HCT116 (cell line): ENCODE measurements at regions not wholly inside any gene's neighbourhood (a gene's known extent, or its start where the extent isn't known, plus 50 kb on each side); places are given as distances from the start of the nearest gene placed in this dataset.

Experiments used
- ATAC-seq: fragments of 200-7000 bp; cut with Tn5 transposase; 2 replicates; pipeline ENCODE4 v1.9.1; 2020; ENCODE audit warnings: mild to moderate bottlenecking, moderate library complexity
- BruUV-seq: library from RNA; stranded (reverse); fragments of 400-500 nt; replicated peaks from 2 replicates; lab custom pipeline; 2021; lab: Mats Ljungman, UMichigan
- CTCF ChIA-PET: fragments of 300-600 bp; sonication (Branson Sonifier 250); formaldehyde crosslinking; loops from one replicate; lab custom pipeline; 2021; ENCODE audit warnings: antibody characterized with exemption; lab: Charles Lee
- POLR2A ChIA-PET: fragments of 300-600, 350-600 bp; sonication (Branson Sonifier 250); formaldehyde crosslinking; loops from one replicate; lab custom pipeline; 2021; ENCODE audit warnings: antibody characterized with exemption; lab: Charles Lee
- RAD21 ChIA-PET, 2 experiments: fragments of 300-600 bp; sonication (Branson Sonifier 250); formaldehyde crosslinking; loops; one replicate each; lab custom pipeline; 2023; ENCODE audit warnings: low total read pairs in 2 of 2; ENCODE audit not compliant: uncharacterized antibody in 2 of 2, unreplicated experiment in 2 of 2, low non-redundant PET in 1 of 2; lab: Charles Lee
- DNase-seq: peaks from one replicate; pipeline ENCODE4 v3.0.0-alpha.2; 2010; ENCODE audit warnings: low read depth, low spot score
- H2AFZ ChIP-seq: fragments of 200-600 bp; shearing (Covaris generic), sonication (generic); 2 replicates; pipeline ENCODE4 v1.6.1; 2017; ENCODE audit warnings: low read depth, mixed run types, mixed read lengths, antibody characterized with exemption, low read length; ENCODE audit not compliant: poor library complexity, severe bottlenecking
- H3K27ac ChIP-seq: 2 replicates; pipeline ENCODE4 v1.5.1; 2012; ENCODE audit warnings: low read depth, low read length
- H3K27me3 ChIP-seq: fragments of 200-600 bp; sonication (generic); 2 replicates; pipeline ENCODE4 v1.6.1; 2016; ENCODE audit warnings: mixed run types, low read length, mixed read lengths; ENCODE audit not compliant: insufficient read depth
- H3K36me3 ChIP-seq, 2 experiments: fragments of 200-500 bp in 1 of 2; fragments of 200-600 bp in 1 of 2; sonication (Bioruptor generic) in 1 of 2; sonication (generic) in 1 of 2; 2 replicates each; pipeline versions ENCODE4 v1.5.1 to v1.6.1; 2014 to 2016; ENCODE audit warnings: low read length in 2 of 2, inconsistent platforms in 1 of 2, mixed read lengths in 1 of 2, mixed run types in 1 of 2; ENCODE audit not compliant: insufficient read depth in 2 of 2, control insufficient read depth in 1 of 2
- H3K4me1 ChIP-seq, 2 experiments: fragments of 200-600 bp in 1 of 2; sonication (generic) in 1 of 2; 2 replicates each; pipeline versions ENCODE4 v1.5.1 to v1.6.1; 2012 to 2017; ENCODE audit warnings: low read length in 2 of 2, inconsistent platforms in 1 of 2, mild to moderate bottlenecking in 1 of 2, mixed read lengths in 1 of 2, mixed run types in 1 of 2, moderate library complexity in 1 of 2; ENCODE audit not compliant: insufficient read depth in 2 of 2, control insufficient read depth in 1 of 2
- H3K4me2 ChIP-seq: fragments of 200-600 bp; sonication (generic); 2 replicates; pipeline ENCODE4 v1.6.1; 2017; ENCODE audit warnings: mixed run types, low read length, mixed read lengths
- H3K4me3 ChIP-seq, 2 experiments: fragments of 200-600 bp in 1 of 2; sonication (generic) in 1 of 2; replicated peaks in 1 of 2; 2 replicates each; pipeline ENCODE4 v1.5.1; 2011 to 2016; ENCODE audit warnings: low read length in 2 of 2, control low read depth in 1 of 2, low read depth in 1 of 2, mild to moderate bottlenecking in 1 of 2, mixed read lengths in 1 of 2, mixed run types in 1 of 2
- H3K79me2 ChIP-seq: fragments of 200-600 bp; sonication (generic); 2 replicates; pipeline ENCODE4 v1.6.1; 2017; ENCODE audit warnings: mild to moderate bottlenecking, mixed run types, low read length, moderate library complexity, mixed read lengths; ENCODE audit not compliant: insufficient read depth
- H3K9ac ChIP-seq: fragments of 200-600 bp; sonication (generic); 2 replicates; pipeline ENCODE4 v1.6.1; 2016; ENCODE audit warnings: low read length, mixed read lengths
- H3K9me2 ChIP-seq: fragments of 200-600 bp; sonication (generic), shearing (Covaris generic); 2 replicates; pipeline ENCODE4 v1.6.1; 2017; ENCODE audit warnings: mixed run types, mild to moderate bottlenecking, moderate library complexity; ENCODE audit not compliant: insufficient read depth
- H3K9me3 ChIP-seq, 2 experiments: fragments of 200-500 bp in 1 of 2; fragments of 200-600 bp in 1 of 2; sonication (Bioruptor generic) in 1 of 2; sonication (generic) in 1 of 2; 2 replicates each; pipeline ENCODE4 v1.6.1; 2014 to 2017; ENCODE audit warnings: low read length in 2 of 2, mixed read lengths in 2 of 2, inconsistent platforms in 1 of 2, low read depth in 1 of 2, mild to moderate bottlenecking in 1 of 2, mixed run types in 1 of 2, moderate library complexity in 1 of 2; ENCODE audit not compliant: control insufficient read depth in 1 of 2, insufficient read depth in 1 of 2
- H4K20me1 ChIP-seq: fragments of 200-600 bp; sonication (generic), shearing (Covaris generic); 2 replicates; pipeline ENCODE4 v1.6.1; 2017; ENCODE audit warnings: mixed run types, mild to moderate bottlenecking, moderate library complexity; ENCODE audit not compliant: insufficient read depth
- CBX3 ChIP-seq: IDR thresholded peaks from 2 replicates; pipeline ENCODE4 v1.6.1; 2012; ENCODE audit warnings: low read depth
- CTCF ChIP-seq, 3 experiments: fragments of 200-600 bp in 1 of 3; sonication (generic) in 1 of 3; IDR thresholded peaks in 2 of 3; conservative IDR thresholded peaks in 1 of 3; 2 replicates each; pipeline ENCODE4 v1.5.1; 2012 to 2017; ENCODE audit warnings: low read depth in 2 of 3, low read length in 2 of 3, antibody characterized with exemption in 1 of 3, borderline replicate concordance in 1 of 3, control low read depth in 1 of 3, mild to moderate bottlenecking in 1 of 3, mixed read lengths in 1 of 3, mixed run types in 1 of 3, moderate library complexity in 1 of 3; ENCODE audit not compliant: insufficient read depth in 1 of 3
- ELF1 ChIP-seq: IDR thresholded peaks from 2 replicates; pipeline ENCODE4 v1.6.1; 2012; ENCODE audit warnings: low read depth, borderline replicate concordance
- EZH2 ChIP-seq: fragments of 200-600 bp; sonication (generic); IDR thresholded peaks from 2 replicates; pipeline ENCODE4 v1.6.1; 2017; ENCODE audit warnings: antibody characterized with exemption, mixed run types
- FOSL1 ChIP-seq: IDR thresholded peaks from 2 replicates; pipeline ENCODE4 v1.6.1; 2012; ENCODE audit warnings: low read depth
- POLR2A ChIP-seq: IDR thresholded peaks from 2 replicates; pipeline ENCODE4 v1.7.0; 2011; ENCODE audit warnings: borderline replicate concordance; ENCODE audit not compliant: insufficient read depth, insufficient read length; ENCODE audit errors: extremely low read depth
- SP1 ChIP-seq: IDR thresholded peaks from 2 replicates; pipeline ENCODE4 v1.6.1; 2012; ENCODE audit warnings: low read depth
- YY1 ChIP-seq: IDR thresholded peaks from 2 replicates; pipeline ENCODE4 v1.6.1; 2011; ENCODE audit warnings: low read length, low read depth, moderate library complexity, mild to moderate bottlenecking; ENCODE audit not compliant: insufficient replicate concordance; ENCODE audit errors: extremely low read depth
- intact Hi-C: fragments of 100-400 bp; cut with micrococcal nuclease; formaldehyde crosslinking; loops from 2 replicates; pipeline ENCODE4 v1.10.0; 2022
- TF ChIP-seq, protein P1 (sequence below): IDR thresholded peaks from 2 replicates; pipeline ENCODE4 v1.6.1; 2012

- Histone ChIP-seq H3K4me2 (no peak overlapping the region), H3K4me3 (no peak overlapping the region), H3K9me2 (no peaks in the 10 kb centered on the region), H3K27ac (no peak overlapping the region), H3K79me2 (no peaks in the 10 kb centered on the region), H3K9ac (no peak overlapping the region), H3K36me3 (no peaks in the 10 kb centered on the region), H3K4me1 (no peaks in the 10 kb centered on the region), H3K9me3 (no peaks in the 10 kb centered on the region), H3K27me3 (peaks cover 28% of the 10 kb centered on the region), H4K20me1 (no peaks in the 10 kb centered on the region; the same call in 1 of the 2 replicates), H2AFZ (no peak overlapping the region)
- CTCF ChIA-PET: no interaction called here
- BruUV-seq: no TSS peak
- DNase-seq (no peak), ATAC-seq (no peak)
- RAD21 ChIA-PET: no interaction called here
- intact Hi-C loops: no loop called here
- POLR2A ChIA-PET: no interaction called here
- TF ChIP-seq CTCF (IDR thresholded peaks at IDR 0.05 in 2 of 3, conservative IDR thresholded peaks at IDR 0.05 in 1 of 3; ENCODE audit: borderline replicate concordance in 1 of 3, insufficient read depth in 1 of 3, low read depth in 2 of 3, low read length in 2 of 3) (no peak), SP1 (no peak), YY1 (no peak), FOSL1 (no peak), ELF1 (no peak), CBX3 (no peak), POLR2A (no peak), EZH2 (no peak)
- TF ChIP-seq, protein P1, sequence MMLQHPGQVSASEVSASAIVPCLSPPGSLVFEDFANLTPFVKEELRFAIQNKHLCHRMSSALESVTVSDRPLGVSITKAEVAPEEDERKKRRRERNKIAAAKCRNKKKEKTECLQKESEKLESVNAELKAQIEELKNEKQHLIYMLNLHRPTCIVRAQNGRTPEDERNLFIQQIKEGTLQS: no peak
These were observed 85.6 kb upstream of the TTC14 start for GRCh38 chr3:180516368-180516767.
